ENCODE measurements at regions not wholly inside any gene's neighbourhood (a gene's known extent, or its start where the extent isn't known, plus 50 kb on each side); places are given as distances from the start of the nearest gene placed in this dataset.

DNA sequence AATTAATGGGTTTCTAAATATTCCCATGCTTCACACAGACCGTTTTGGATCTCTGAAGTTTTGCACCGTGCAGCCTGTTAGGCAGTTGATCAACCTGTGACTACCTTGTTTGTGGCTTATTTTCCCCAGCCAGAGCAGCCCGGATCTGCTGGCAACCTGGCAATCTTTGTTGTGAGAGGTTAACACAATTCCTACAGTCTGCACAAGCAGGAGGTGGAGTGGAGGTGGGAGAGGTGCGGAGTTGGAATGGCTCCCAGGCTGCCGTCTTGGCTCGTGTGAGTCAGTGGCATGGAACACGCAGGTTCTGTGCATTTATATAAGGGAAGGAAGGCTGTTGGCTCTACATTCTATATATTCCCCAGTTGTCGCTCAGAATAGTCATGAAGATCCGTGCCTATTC is 70.9 kb upstream of the STOX2 start:
- TF ChIP-seq, protein P1, sequence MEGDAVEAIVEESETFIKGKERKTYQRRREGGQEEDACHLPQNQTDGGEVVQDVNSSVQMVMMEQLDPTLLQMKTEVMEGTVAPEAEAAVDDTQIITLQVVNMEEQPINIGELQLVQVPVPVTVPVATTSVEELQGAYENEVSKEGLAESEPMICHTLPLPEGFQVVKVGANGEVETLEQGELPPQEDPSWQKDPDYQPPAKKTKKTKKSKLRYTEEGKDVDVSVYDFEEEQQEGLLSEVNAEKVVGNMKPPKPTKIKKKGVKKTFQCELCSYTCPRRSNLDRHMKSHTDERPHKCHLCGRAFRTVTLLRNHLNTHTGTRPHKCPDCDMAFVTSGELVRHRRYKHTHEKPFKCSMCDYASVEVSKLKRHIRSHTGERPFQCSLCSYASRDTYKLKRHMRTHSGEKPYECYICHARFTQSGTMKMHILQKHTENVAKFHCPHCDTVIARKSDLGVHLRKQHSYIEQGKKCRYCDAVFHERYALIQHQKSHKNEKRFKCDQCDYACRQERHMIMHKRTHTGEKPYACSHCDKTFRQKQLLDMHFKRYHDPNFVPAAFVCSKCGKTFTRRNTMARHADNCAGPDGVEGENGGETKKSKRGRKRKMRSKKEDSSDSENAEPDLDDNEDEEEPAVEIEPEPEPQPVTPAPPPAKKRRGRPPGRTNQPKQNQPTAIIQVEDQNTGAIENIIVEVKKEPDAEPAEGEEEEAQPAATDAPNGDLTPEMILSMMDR (conservative IDR thresholded peaks at IDR 0.05; ENCODE audit: low read depth in 2 of 2) = no peak
- TF ChIP-seq, protein P2, sequence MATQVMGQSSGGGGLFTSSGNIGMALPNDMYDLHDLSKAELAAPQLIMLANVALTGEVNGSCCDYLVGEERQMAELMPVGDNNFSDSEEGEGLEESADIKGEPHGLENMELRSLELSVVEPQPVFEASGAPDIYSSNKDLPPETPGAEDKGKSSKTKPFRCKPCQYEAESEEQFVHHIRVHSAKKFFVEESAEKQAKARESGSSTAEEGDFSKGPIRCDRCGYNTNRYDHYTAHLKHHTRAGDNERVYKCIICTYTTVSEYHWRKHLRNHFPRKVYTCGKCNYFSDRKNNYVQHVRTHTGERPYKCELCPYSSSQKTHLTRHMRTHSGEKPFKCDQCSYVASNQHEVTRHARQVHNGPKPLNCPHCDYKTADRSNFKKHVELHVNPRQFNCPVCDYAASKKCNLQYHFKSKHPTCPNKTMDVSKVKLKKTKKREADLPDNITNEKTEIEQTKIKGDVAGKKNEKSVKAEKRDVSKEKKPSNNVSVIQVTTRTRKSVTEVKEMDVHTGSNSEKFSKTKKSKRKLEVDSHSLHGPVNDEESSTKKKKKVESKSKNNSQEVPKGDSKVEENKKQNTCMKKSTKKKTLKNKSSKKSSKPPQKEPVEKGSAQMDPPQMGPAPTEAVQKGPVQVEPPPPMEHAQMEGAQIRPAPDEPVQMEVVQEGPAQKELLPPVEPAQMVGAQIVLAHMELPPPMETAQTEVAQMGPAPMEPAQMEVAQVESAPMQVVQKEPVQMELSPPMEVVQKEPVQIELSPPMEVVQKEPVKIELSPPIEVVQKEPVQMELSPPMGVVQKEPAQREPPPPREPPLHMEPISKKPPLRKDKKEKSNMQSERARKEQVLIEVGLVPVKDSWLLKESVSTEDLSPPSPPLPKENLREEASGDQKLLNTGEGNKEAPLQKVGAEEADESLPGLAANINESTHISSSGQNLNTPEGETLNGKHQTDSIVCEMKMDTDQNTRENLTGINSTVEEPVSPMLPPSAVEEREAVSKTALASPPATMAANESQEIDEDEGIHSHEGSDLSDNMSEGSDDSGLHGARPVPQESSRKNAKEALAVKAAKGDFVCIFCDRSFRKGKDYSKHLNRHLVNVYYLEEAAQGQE (IDR thresholded peaks at IDR 0.05; ENCODE audit: unreplicated experiment) = no peak
- TF ChIP-seq EZH2 (IDR thresholded peaks at IDR 0.05; ENCODE audit: low read depth, unreplicated experiment) = no peak
- TF ChIP-seq POLR2AphosphoS5 (IDR thresholded peaks at IDR 0.05; ENCODE audit: low read depth) = no peak
- no peak for TF ChIP-seq NANOG (IDR thresholded peaks at IDR 0.05; ENCODE audit: borderline replicate concordance)
- no peak for TF ChIP-seq EZH2phosphoT487 (IDR thresholded peaks at IDR 0.05; ENCODE audit: unreplicated experiment)
- TF ChIP-seq ZNF331 (CRISPR knock-in tag; IDR thresholded peaks at IDR 0.05; ENCODE audit: low read depth) = no peak
- TF ChIP-seq ZNF114 (CRISPR knock-in tag; IDR thresholded peaks at IDR 0.05) = no peak
- no peak for TF ChIP-seq CREB1 (CRISPR knock-in tag; IDR thresholded peaks at IDR 0.05; ENCODE audit: low read depth)
- TF ChIP-seq, protein P3, sequence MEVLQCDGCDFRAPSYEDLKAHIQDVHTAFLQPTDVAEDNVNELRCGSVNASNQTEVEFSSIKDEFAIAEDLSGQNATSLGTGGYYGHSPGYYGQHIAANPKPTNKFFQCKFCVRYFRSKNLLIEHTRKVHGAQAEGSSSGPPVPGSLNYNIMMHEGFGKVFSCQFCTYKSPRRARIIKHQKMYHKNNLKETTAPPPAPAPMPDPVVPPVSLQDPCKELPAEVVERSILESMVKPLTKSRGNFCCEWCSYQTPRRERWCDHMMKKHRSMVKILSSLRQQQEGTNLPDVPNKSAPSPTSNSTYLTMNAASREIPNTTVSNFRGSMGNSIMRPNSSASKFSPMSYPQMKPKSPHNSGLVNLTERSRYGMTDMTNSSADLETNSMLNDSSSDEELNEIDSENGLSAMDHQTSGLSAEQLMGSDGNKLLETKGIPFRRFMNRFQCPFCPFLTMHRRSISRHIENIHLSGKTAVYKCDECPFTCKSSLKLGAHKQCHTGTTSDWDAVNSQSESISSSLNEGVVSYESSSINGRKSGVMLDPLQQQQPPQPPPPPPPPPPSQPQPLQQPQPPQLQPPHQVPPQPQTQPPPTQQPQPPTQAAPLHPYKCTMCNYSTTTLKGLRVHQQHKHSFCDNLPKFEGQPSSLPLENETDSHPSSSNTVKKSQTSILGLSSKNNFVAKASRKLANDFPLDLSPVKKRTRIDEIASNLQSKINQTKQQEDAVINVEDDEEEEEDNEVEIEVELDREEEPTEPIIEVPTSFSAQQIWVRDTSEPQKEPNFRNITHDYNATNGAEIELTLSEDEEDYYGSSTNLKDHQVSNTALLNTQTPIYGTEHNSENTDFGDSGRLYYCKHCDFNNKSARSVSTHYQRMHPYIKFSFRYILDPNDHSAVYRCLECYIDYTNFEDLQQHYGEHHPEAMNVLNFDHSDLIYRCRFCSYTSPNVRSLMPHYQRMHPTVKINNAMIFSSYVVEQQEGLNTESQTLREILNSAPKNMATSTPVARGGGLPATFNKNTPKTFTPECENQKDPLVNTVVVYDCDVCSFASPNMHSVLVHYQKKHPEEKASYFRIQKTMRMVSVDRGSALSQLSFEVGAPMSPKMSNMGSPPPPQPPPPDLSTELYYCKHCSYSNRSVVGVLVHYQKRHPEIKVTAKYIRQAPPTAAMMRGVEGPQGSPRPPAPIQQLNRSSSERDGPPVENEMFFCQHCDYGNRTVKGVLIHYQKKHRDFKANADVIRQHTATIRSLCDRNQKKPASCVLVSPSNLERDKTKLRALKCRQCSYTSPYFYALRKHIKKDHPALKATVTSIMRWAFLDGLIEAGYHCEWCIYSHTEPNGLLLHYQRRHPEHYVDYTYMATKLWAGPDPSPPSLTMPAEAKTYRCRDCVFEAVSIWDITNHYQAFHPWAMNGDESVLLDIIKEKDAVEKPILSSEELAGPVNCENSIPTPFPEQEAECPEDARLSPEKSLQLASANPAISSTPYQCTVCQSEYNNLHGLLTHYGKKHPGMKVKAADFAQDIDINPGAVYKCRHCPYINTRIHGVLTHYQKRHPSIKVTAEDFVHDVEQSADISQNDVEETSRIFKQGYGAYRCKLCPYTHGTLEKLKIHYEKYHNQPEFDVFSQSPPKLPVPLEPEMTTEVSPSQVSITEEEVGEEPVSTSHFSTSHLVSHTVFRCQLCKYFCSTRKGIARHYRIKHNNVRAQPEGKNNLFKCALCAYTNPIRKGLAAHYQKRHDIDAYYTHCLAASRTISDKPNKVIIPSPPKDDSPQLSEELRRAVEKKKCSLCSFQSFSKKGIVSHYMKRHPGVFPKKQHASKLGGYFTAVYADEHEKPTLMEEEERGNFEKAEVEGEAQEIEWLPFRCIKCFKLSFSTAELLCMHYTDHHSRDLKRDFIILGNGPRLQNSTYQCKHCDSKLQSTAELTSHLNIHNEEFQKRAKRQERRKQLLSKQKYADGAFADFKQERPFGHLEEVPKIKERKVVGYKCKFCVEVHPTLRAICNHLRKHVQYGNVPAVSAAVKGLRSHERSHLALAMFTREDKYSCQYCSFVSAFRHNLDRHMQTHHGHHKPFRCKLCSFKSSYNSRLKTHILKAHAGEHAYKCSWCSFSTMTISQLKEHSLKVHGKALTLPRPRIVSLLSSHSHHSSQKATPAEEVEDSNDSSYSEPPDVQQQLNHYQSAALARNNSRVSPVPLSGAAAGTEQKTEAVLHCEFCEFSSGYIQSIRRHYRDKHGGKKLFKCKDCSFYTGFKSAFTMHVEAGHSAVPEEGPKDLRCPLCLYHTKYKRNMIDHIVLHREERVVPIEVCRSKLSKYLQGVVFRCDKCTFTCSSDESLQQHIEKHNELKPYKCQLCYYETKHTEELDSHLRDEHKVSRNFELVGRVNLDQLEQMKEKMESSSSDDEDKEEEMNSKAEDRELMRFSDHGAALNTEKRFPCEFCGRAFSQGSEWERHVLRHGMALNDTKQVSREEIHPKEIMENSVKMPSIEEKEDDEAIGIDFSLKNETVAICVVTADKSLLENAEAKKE (CRISPR knock-in tag; IDR thresholded peaks at IDR 0.05) = no peak
- no peak for TF ChIP-seq JUNB (IDR thresholded peaks at IDR 0.05; ENCODE audit: unreplicated experiment)
- TF ChIP-seq STAT1 (IDR thresholded peaks at IDR 0.05; ENCODE audit: unreplicated experiment) = no peak
